ENCODE measurements at regions not wholly inside any gene's neighbourhood (a gene's known extent, or its start where the extent isn't known, plus 50 kb on each side); places are given as distances from the start of the nearest gene placed in this dataset.

DNA sequence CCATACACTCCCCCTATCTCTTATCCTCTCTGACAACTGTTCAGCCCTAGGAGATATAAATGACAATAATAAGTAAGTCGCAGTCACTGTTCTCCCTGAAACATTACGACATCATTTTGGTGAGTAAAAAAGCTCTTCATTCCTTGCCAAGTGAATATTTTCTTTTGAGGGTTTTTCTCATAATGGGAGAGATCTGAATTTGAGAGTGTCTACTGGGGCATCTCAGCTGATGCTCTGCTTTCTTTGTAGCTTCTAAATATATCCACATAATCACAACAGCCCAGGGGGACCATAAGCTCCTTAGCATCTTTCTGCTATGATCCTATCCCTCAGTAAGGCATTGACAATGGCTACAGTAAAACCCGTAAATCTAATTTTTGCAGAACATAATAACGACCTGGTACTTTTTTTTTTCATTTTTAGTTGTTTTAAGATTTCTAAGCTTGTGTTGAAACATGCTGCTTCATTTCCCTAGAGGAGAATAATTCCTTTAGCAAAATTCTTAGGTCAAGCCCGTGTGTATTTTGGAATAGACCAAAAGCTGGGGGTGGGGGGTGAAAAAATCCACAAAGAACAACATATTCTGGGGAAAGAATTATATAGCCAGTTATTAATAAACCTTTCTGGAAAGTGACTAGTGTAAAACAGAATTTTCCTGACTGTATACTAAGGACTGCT, 78.1 kb upstream of the GPM6B start:
- Histone ChIP-seq H3K27ac (no peak overlapping the region), H3K4me3 (ENCODE audit: low read depth, low read length) (no peak overlapping the region), H3K36me3 (replicated peaks) (no peaks in the 10 kb centered on the region), H3K27me3 (replicated peaks) (no peaks in the 10 kb centered on the region)
- TF ChIP-seq, protein P1, sequence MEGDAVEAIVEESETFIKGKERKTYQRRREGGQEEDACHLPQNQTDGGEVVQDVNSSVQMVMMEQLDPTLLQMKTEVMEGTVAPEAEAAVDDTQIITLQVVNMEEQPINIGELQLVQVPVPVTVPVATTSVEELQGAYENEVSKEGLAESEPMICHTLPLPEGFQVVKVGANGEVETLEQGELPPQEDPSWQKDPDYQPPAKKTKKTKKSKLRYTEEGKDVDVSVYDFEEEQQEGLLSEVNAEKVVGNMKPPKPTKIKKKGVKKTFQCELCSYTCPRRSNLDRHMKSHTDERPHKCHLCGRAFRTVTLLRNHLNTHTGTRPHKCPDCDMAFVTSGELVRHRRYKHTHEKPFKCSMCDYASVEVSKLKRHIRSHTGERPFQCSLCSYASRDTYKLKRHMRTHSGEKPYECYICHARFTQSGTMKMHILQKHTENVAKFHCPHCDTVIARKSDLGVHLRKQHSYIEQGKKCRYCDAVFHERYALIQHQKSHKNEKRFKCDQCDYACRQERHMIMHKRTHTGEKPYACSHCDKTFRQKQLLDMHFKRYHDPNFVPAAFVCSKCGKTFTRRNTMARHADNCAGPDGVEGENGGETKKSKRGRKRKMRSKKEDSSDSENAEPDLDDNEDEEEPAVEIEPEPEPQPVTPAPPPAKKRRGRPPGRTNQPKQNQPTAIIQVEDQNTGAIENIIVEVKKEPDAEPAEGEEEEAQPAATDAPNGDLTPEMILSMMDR (IDR thresholded peaks at IDR 0.05; ENCODE audit: low read depth, low read length, missing control alignments) = no peak
- DNase-seq = no peak
- in situ Hi-C loops (cut with HindIII; ENCODE audit: low pct_ligation_motif_present, low sequenced_read_pairs) = no loop called here

GRCh38 chrX:13893826-13894225, 76.9 kb upstream of the GPM6B start:
- TF ChIP-seq, protein P1 (IDR thresholded peaks at IDR 0.05; ENCODE audit: low read depth, low read length, missing control alignments) = no peak
- no peak for DNase-seq
- Histone ChIP-seq H3K36me3 (replicated peaks) (no peaks in the 10 kb centered on the region), H3K27ac (no peak overlapping the region), H3K27me3 (replicated peaks) (no peaks in the 10 kb centered on the region), H3K4me3 (ENCODE audit: low read depth, low read length) (no peak overlapping the region)
- in situ Hi-C loops (cut with HindIII; ENCODE audit: low pct_ligation_motif_present, low sequenced_read_pairs) = no loop called here

DNA sequence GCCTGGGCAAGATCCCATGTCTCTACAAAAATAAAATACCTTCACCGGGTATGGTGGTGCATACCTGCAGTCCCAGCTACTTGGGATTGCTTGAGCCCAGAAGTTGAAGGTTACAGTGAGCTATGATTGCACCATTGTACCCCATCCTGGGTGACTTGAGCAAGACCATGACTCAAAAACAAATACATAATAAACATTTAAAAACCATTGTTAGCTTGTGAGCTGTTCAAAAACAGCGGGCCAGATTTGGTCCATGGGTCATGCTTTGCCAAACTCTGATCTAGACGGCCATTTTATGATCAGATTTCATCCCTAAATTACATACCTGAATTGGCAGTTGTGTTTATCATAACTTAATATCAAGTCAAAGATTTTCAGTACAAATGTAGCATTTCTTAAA, 76.0 kb upstream of the GPM6B start:
- H3K36me3 ChIP-seq (replicated peaks) = no peaks in the 10 kb centered on the region
- no peak for DNase-seq
- no peak overlapping the region for H3K27ac ChIP-seq
- in situ Hi-C loops (cut with HindIII; ENCODE audit: low pct_ligation_motif_present, low sequenced_read_pairs) = no loop called here
- no peak overlapping the region for H3K4me3 ChIP-seq (ENCODE audit: low read depth, low read length)
- H3K27me3 ChIP-seq (replicated peaks) = no peaks in the 10 kb centered on the region
- TF ChIP-seq, protein P1 (IDR thresholded peaks at IDR 0.05; ENCODE audit: low read depth, low read length, missing control alignments) = no peak

GRCh38 chrX:13891377-13892140, 74.7 kb upstream of the GPM6B start:
- Histone ChIP-seq H3K27me3 (replicated peaks) (no peaks in the 10 kb centered on the region), H3K4me3 (ENCODE audit: low read depth, low read length) (no peak overlapping the region), H3K36me3 (replicated peaks) (no peaks in the 10 kb centered on the region), H3K27ac (no peak overlapping the region)
- TF ChIP-seq, protein P1 (IDR thresholded peaks at IDR 0.05; ENCODE audit: low read depth, low read length, missing control alignments) = no peak
- in situ Hi-C loops (cut with HindIII; ENCODE audit: low pct_ligation_motif_present, low sequenced_read_pairs) = no loop called here
- DNase-seq = no peak

GRCh38 chrX:13890806-13891205, 73.9 kb upstream of the GPM6B start:
- no peak overlapping the region for H3K27ac ChIP-seq
- no peaks in the 10 kb centered on the region for H3K36me3 ChIP-seq (replicated peaks)
- TF ChIP-seq, protein P1 (IDR thresholded peaks at IDR 0.05; ENCODE audit: low read depth, low read length, missing control alignments) = no peak
- no peaks in the 10 kb centered on the region for H3K27me3 ChIP-seq (replicated peaks)
- in situ Hi-C loops (cut with HindIII; ENCODE audit: low pct_ligation_motif_present, low sequenced_read_pairs) = no loop called here
- no peak overlapping the region for H3K4me3 ChIP-seq (ENCODE audit: low read depth, low read length)
- DNase-seq = no peak

All from brain microvascular endothelial cell (primary cell).